IMR-90 (cell line): ENCODE measurements at regions not wholly inside any gene's neighbourhood (a gene's known extent, or its start where the extent isn't known, plus 50 kb on each side); places are given as distances from the start of the nearest gene placed in this dataset.

ENCODE experiments used
- ATAC-seq: fragments of 200-7000 bp; cut with Tn5 transposase; 2 replicates; pipeline ENCODE4 v1.9.1; 2020; ENCODE audit warnings: low read depth, mild to moderate bottlenecking, moderate library complexity
- BruUV-seq: library from RNA; stranded (reverse); fragments of 400-500 nt; replicated peaks from 2 replicates; lab custom pipeline; 2021; lab: Mats Ljungman, UMichigan
- CTCF ChIA-PET: fragments of 300-600 bp; formaldehyde crosslinking; extraction: SDS; loops from one replicate; lab custom pipeline; 2021; ENCODE audit warnings: antibody characterized with exemption; lab: Yijun Ruan, JAX
- POLR2A ChIA-PET: fragments of 300-600 bp; sonication (Branson Sonifier 250); formaldehyde crosslinking; loops from one replicate; lab custom pipeline; 2022; ENCODE audit warnings: antibody characterized with exemption; ENCODE audit not compliant: unreplicated experiment; lab: Charles Lee
- DNase-seq: peaks from one replicate; pipeline ENCODE4 v3.0.0; 2013
- H2AFZ ChIP-seq: replicated peaks from 2 replicates; pipeline ENCODE3; 2013; ENCODE audit warnings: low read length, mild to moderate bottlenecking; ENCODE audit not compliant: poor library complexity
- H2AK5ac ChIP-seq: 2 replicates; pipeline ENCODE4 v1.6.1; 2013; ENCODE audit warnings: low read depth, low read length, inconsistent platforms
- H2AK9ac ChIP-seq: replicated peaks from 2 replicates; pipeline ENCODE3; 2013; ENCODE audit warnings: mild to moderate bottlenecking, low read depth, low read length, moderate library complexity; ENCODE audit not compliant: poor library complexity
- H2BK120ac ChIP-seq: 2 replicates; pipeline ENCODE4 v1.6.1; 2013; ENCODE audit warnings: low read depth, low read length, inconsistent platforms
- H2BK15ac ChIP-seq: 3 replicates; pipeline ENCODE4 v1.6.1; 2013; ENCODE audit warnings: low read depth, low read length, inconsistent platforms
- H2BK20ac ChIP-seq: 2 replicates; pipeline ENCODE4 v1.6.1; 2013; ENCODE audit warnings: low read depth, mild to moderate bottlenecking, inconsistent platforms, low read length, moderate library complexity
- H2BK5ac ChIP-seq: 2 replicates; pipeline ENCODE4 v1.6.1; 2013; ENCODE audit warnings: mild to moderate bottlenecking, low read depth, low read length, inconsistent platforms; ENCODE audit not compliant: poor library complexity, severe bottlenecking
- H3K14ac ChIP-seq: replicated peaks from 2 replicates; pipeline ENCODE4 v1.6.1; 2013; ENCODE audit warnings: low read depth, low read length, inconsistent platforms
- H3K18ac ChIP-seq: 2 replicates; pipeline ENCODE4 v1.6.1; 2013; ENCODE audit warnings: low read depth, low read length, control low read depth
- H3K23ac ChIP-seq: 2 replicates; pipeline ENCODE4 v1.6.1; 2013; ENCODE audit warnings: low read depth, low read length, inconsistent platforms
- H3K27ac ChIP-seq: 2 replicates; pipeline ENCODE4 v1.5.1; 2013; ENCODE audit warnings: mild to moderate bottlenecking, control low read depth, low read length; ENCODE audit not compliant: insufficient read depth
- H3K27me3 ChIP-seq: 2 replicates; pipeline ENCODE4 v1.6.1; 2013; ENCODE audit warnings: low read length; ENCODE audit not compliant: control insufficient read depth, insufficient read depth
- H3K36me3 ChIP-seq: 2 replicates; pipeline ENCODE4 v1.6.1; 2013; ENCODE audit warnings: low read length, mixed read lengths; ENCODE audit not compliant: control insufficient read depth, insufficient read depth
- H3K4ac ChIP-seq: 2 replicates; pipeline ENCODE4 v1.6.1; 2013; ENCODE audit warnings: low read depth, low read length, inconsistent platforms
- H3K4me1 ChIP-seq: 2 replicates; pipeline ENCODE4 v1.6.1; 2013; ENCODE audit warnings: low read length, mixed read lengths; ENCODE audit not compliant: control insufficient read depth, insufficient read depth
- H3K4me2 ChIP-seq: 2 replicates; pipeline ENCODE4 v1.6.1; 2013; ENCODE audit warnings: low read depth, mild to moderate bottlenecking, control low read depth, low read length, moderate library complexity
- H3K4me3 ChIP-seq: 2 replicates; pipeline ENCODE4 v1.5.1; 2013; ENCODE audit warnings: low read depth, mild to moderate bottlenecking, control low read depth, low read length, moderate library complexity; ENCODE audit not compliant: insufficient read depth
- H3K56ac ChIP-seq: 2 replicates; pipeline ENCODE4 v1.6.1; 2013; ENCODE audit warnings: low read length, inconsistent platforms; ENCODE audit not compliant: insufficient read depth; ENCODE audit errors: extremely low read depth
- H3K79me1 ChIP-seq, 2 experiments: 2 replicates each; pipeline ENCODE4 v1.6.1; 2013; ENCODE audit warnings: low read length in 2 of 2, inconsistent platforms in 1 of 2, low read depth in 1 of 2
- H3K9ac ChIP-seq: 2 replicates; pipeline ENCODE4 v1.6.1; 2013; ENCODE audit warnings: low read depth, low read length, control low read depth
- H3K9me1 ChIP-seq: 2 replicates; pipeline ENCODE4 v1.6.1; 2013; ENCODE audit warnings: low read length, inconsistent platforms; ENCODE audit not compliant: insufficient read depth
- H3K9me3 ChIP-seq: 2 replicates; pipeline ENCODE4 v1.6.1; 2013; ENCODE audit warnings: low read length; ENCODE audit not compliant: control insufficient read depth, insufficient read depth
- H4K20me1 ChIP-seq: 2 replicates; pipeline ENCODE4 v1.6.1; 2013; ENCODE audit warnings: low read length, inconsistent platforms; ENCODE audit not compliant: insufficient read depth
- H4K5ac ChIP-seq: 2 replicates; pipeline ENCODE4 v1.6.1; 2013; ENCODE audit warnings: mild to moderate bottlenecking, low read depth, low read length, control low read depth
- H4K8ac ChIP-seq, 2 experiments: 2 replicates each; pipeline ENCODE4 v1.6.1; 2013; ENCODE audit warnings: low read depth in 2 of 2, low read length in 2 of 2, control low read depth in 1 of 2, inconsistent platforms in 1 of 2
- H4K91ac ChIP-seq: 2 replicates; pipeline ENCODE4 v1.6.1; 2013; ENCODE audit warnings: low read depth, low read length, inconsistent platforms; ENCODE audit not compliant: insufficient read depth
- BHLHE40 ChIP-seq: fragments of 150-350 bp; IDR thresholded peaks from 2 replicates; pipeline ENCODE4 v1.6.1; 2016; ENCODE audit warnings: mild to moderate bottlenecking, low read depth, low read length
- CEBPB ChIP-seq: IDR thresholded peaks from 2 replicates; pipeline ENCODE4 v1.6.1; 2012; ENCODE audit warnings: low read depth, low read length, improper control_type of control experiment
- MAFK ChIP-seq: IDR thresholded peaks from 2 replicates; pipeline ENCODE4 v1.6.1; 2012; ENCODE audit warnings: low read depth, low read length, improper control_type of control experiment
- MXI1 ChIP-seq: IDR thresholded peaks from 2 replicates; pipeline ENCODE4 v1.6.1; 2012; ENCODE audit warnings: low read depth, mild to moderate bottlenecking, low read length, moderate library complexity, borderline replicate concordance
- POLR2A ChIP-seq: IDR thresholded peaks from 2 replicates; pipeline ENCODE4 v1.6.1; 2012; ENCODE audit warnings: mild to moderate bottlenecking, low read depth, low read length
- RCOR1 ChIP-seq: IDR thresholded peaks from 2 replicates; pipeline ENCODE4 v1.6.1; 2012; ENCODE audit warnings: mild to moderate bottlenecking, low read length, improper control_type of control experiment; ENCODE audit not compliant: insufficient replicate concordance
- RFX5 ChIP-seq: IDR thresholded peaks from 2 replicates; pipeline ENCODE4 v1.8.0; 2012; ENCODE audit warnings: low read depth, mild to moderate bottlenecking, low read length, moderate library complexity
- SMC3 ChIP-seq: fragments of 150-350 bp; IDR thresholded peaks from 2 replicates; pipeline ENCODE4 v1.6.1; 2016; ENCODE audit warnings: low read depth, mild to moderate bottlenecking, antibody characterized with exemption, low read length, moderate library complexity
- WGBS, 2 experiments: methylation state at CpG; one replicate each; pipeline versions ENCODE4 v1.1.5 to v1.1.7; 2013; ENCODE audit warnings: missing lambda C conversion rate in 2 of 2; ENCODE audit not compliant: insufficient read length in 1 of 2; ENCODE audit errors: extremely low coverage in 2 of 2; 5-methylcytosine and 5-hydroxymethylcytosine counted together
- dilution Hi-C: fragments of 300-500 bp; cut with HindIII; formaldehyde crosslinking; loops from one replicate; pipeline ENCODE4 v1.14.3; 2018; ENCODE audit warnings: low sequenced_read_pairs; ENCODE audit not compliant: unreplicated experiment
- in situ Hi-C: fragments of 300-500 bp; cut with MboI; formaldehyde crosslinking; loops from 3 replicates; pipeline ENCODE4 v1.14.3; 2019; ENCODE audit warnings: low sequenced_read_pairs, inconsistent platforms, mixed read lengths
- intact Hi-C: fragments of 100-400 bp; cut with micrococcal nuclease; formaldehyde crosslinking; loops from 2 replicates; pipeline ENCODE4 v1.10.0; 2022
- TF ChIP-seq, protein P1 (sequence below): fragments of 150-350 bp; IDR thresholded peaks from 2 replicates; pipeline ENCODE4 v1.6.1; 2017; ENCODE audit warnings: mild to moderate bottlenecking, antibody characterized with exemption, low read length, low read depth
- TF ChIP-seq, protein P2 (sequence below): fragments of 150-350 bp; IDR thresholded peaks from 2 replicates; pipeline ENCODE4 v1.6.1; 2016; ENCODE audit warnings: low read depth, mild to moderate bottlenecking, low read length, moderate library complexity, borderline replicate concordance
- TF ChIP-seq, protein P3 (sequence below): conservative IDR thresholded peaks from 2 replicates; pipeline ENCODE4 v1.5.1; 2012; ENCODE audit warnings: mild to moderate bottlenecking, low read depth, low read length, improper control_type of control experiment

DNA sequence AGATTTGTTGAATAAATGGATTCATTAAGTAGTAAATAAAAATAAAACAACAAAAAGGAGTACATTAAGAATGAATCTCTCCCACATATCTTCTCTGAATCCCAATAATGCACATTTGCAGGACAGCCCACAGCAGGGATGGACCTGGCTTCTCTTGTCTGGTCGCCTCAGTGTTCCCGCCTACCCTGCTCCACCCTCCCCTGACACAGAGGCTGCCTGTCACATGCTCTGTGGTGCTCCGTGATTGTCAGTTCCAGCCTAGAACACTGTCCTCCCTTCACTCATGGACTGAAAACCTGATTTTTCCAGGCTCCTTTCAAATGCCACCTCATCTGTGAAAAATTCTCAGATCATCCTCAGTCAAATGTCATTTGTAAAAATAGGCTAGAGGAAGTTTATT lies 94.5 kb upstream of the GPR12 start:
- Histone ChIP-seq H3K4me3 (no peak overlapping the region), H2AK9ac (no peak overlapping the region), H2BK120ac (no peak overlapping the region), H3K14ac (no peak overlapping the region), H3K56ac (no peak overlapping the region), H2BK20ac (no peak overlapping the region), H2AFZ (no peak overlapping the region), H3K79me1 (no peaks in the 10 kb centered on the region), H3K23ac (no peak overlapping the region), H3K36me3 (no peaks in the 10 kb centered on the region), H3K9ac (no peak overlapping the region), H2BK5ac (no peak overlapping the region), H3K4me1 (no peaks in the 10 kb centered on the region), H2BK15ac (no peak overlapping the region), H3K27me3 (no peaks in the 10 kb centered on the region; the same call in 1 of the 2 replicates), H4K20me1 (no peaks in the 10 kb centered on the region), H3K9me1 (no peaks in the 10 kb centered on the region), H4K5ac (no peak overlapping the region), H3K18ac (no peak overlapping the region), H3K27ac (no peak overlapping the region), H3K9me3 (no peaks in the 10 kb centered on the region), H3K4me2 (no peak overlapping the region), H4K8ac (no peak overlapping the region), H2AK5ac (no peak overlapping the region), H3K4ac (no peak overlapping the region), H4K91ac (no peak overlapping the region)
- dilution Hi-C loops (no loop called here), in situ Hi-C loops (no loop called here), intact Hi-C loops (no loop called here)
- no TSS peak for BruUV-seq
- ChIA-PET POLR2A (no interaction called here), CTCF (no interaction called here)
- TF ChIP-seq SMC3 (no peak), MXI1 (no peak), RCOR1 (no peak), CEBPB (no peak), MAFK (no peak), POLR2A (no peak), RFX5 (no peak), BHLHE40 (no peak)
- TF ChIP-seq, protein P1, sequence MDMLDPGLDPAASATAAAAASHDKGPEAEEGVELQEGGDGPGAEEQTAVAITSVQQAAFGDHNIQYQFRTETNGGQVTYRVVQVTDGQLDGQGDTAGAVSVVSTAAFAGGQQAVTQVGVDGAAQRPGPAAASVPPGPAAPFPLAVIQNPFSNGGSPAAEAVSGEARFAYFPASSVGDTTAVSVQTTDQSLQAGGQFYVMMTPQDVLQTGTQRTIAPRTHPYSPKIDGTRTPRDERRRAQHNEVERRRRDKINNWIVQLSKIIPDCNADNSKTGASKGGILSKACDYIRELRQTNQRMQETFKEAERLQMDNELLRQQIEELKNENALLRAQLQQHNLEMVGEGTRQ: no peak
- TF ChIP-seq, protein P2, sequence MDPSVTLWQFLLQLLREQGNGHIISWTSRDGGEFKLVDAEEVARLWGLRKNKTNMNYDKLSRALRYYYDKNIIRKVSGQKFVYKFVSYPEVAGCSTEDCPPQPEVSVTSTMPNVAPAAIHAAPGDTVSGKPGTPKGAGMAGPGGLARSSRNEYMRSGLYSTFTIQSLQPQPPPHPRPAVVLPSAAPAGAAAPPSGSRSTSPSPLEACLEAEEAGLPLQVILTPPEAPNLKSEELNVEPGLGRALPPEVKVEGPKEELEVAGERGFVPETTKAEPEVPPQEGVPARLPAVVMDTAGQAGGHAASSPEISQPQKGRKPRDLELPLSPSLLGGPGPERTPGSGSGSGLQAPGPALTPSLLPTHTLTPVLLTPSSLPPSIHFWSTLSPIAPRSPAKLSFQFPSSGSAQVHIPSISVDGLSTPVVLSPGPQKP: no peak
- TF ChIP-seq, protein P3, sequence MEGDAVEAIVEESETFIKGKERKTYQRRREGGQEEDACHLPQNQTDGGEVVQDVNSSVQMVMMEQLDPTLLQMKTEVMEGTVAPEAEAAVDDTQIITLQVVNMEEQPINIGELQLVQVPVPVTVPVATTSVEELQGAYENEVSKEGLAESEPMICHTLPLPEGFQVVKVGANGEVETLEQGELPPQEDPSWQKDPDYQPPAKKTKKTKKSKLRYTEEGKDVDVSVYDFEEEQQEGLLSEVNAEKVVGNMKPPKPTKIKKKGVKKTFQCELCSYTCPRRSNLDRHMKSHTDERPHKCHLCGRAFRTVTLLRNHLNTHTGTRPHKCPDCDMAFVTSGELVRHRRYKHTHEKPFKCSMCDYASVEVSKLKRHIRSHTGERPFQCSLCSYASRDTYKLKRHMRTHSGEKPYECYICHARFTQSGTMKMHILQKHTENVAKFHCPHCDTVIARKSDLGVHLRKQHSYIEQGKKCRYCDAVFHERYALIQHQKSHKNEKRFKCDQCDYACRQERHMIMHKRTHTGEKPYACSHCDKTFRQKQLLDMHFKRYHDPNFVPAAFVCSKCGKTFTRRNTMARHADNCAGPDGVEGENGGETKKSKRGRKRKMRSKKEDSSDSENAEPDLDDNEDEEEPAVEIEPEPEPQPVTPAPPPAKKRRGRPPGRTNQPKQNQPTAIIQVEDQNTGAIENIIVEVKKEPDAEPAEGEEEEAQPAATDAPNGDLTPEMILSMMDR: no peak
- DNase-seq: no peak
- ATAC-seq: no peak
- WGBS, 2 experiments: 50% methylated on average over 2 of the region's 3 CpGs; no CpG with 5 or more reads in 1 of the 2 experiments
